HFFc6 (cell line): ENCODE measurements at regions not wholly inside any gene's neighbourhood (a gene's known extent, or its start where the extent isn't known, plus 50 kb on each side); places are given as distances from the start of the nearest gene placed in this dataset.

Experiments
- DNase-seq: peaks from one replicate; pipeline ENCODE4 v3.0.0-alpha.2; 2018
- H3K27ac Mint-ChIP-seq: 2 replicates; pipeline ENCODE4 v1.8.0; 2020; ENCODE audit warnings: mild to moderate bottlenecking, mixed read lengths
- H3K27me3 Mint-ChIP-seq: 2 replicates; pipeline ENCODE4 v1.8.0; 2021; ENCODE audit warnings: mild to moderate bottlenecking, moderate library complexity, mixed read lengths; ENCODE audit not compliant: insufficient read depth
- H3K36me3 Mint-ChIP-seq: 2 replicates; pipeline ENCODE4 v1.8.0; 2021; ENCODE audit warnings: low read depth, mixed read lengths
- H3K4me1 Mint-ChIP-seq: 2 replicates; pipeline ENCODE4 v1.8.0; 2020; ENCODE audit warnings: low read depth, mixed read lengths
- H3K4me3 Mint-ChIP-seq: 2 replicates; pipeline ENCODE4 v1.8.0; 2020; ENCODE audit warnings: mild to moderate bottlenecking, moderate library complexity, mixed read lengths
- H3K9me3 Mint-ChIP-seq: 2 replicates; pipeline ENCODE4 v1.8.0; 2020; ENCODE audit warnings: mild to moderate bottlenecking, mixed read lengths
- CTCF ChIP-seq: fragments of 200-600 bp; sonication (generic); IDR thresholded peaks from 2 replicates; pipeline ENCODE4 v1.5.0; 2021; ENCODE audit warnings: antibody characterized with exemption, mild to moderate bottlenecking

GRCh38 chr16:77585379-77586251 lies 136.7 kb upstream of the NUDT7 start:
- DNase-seq = no peak
- Mint-ChIP-seq H3K4me3 (no peak overlapping the region), H3K9me3 (no peaks in the 10 kb centered on the region), H3K27ac (no peak overlapping the region), H3K27me3 (no peaks in the 10 kb centered on the region; the same call in 1 of the 2 replicates), H3K4me1 (no peaks in the 10 kb centered on the region), H3K36me3 (no peaks in the 10 kb centered on the region)
- TF ChIP-seq CTCF = no peak

- no peak for DNase-seq
- Mint-ChIP-seq H3K27ac (no peak overlapping the region), H3K27me3 (peaks cover 2% of the 10 kb centered on the region; the same call in 1 of the 2 replicates), H3K36me3 (no peaks in the 10 kb centered on the region), H3K4me3 (no peak overlapping the region), H3K4me1 (no peaks in the 10 kb centered on the region), H3K9me3 (0 out of 2 replicates have a peak, but pooled peaks cover under 1% of the 10 kb centered on the region)
- TF ChIP-seq CTCF = no peak
Measured at GRCh38 chr16:77588389-77588788, 133.9 kb upstream of the NUDT7 start.

GRCh38 chr16:77589071-77589765 lies 133.1 kb upstream of the NUDT7 start:
- Mint-ChIP-seq H3K9me3 (0 out of 2 replicates have a peak, but pooled peaks cover 7% of the 10 kb centered on the region), H3K4me1 (no peaks in the 10 kb centered on the region), H3K27me3 (peaks cover 2% of the 10 kb centered on the region; the same call in 1 of the 2 replicates), H3K4me3 (no peak overlapping the region), H3K27ac (no peak overlapping the region), H3K36me3 (no peaks in the 10 kb centered on the region)
- no peak for DNase-seq
- TF ChIP-seq CTCF = no peak

- Mint-ChIP-seq H3K9me3 (0 out of 2 replicates have a peak, but pooled peaks cover 7% of the 10 kb centered on the region), H3K4me1 (no peaks in the 10 kb centered on the region), H3K27me3 (peaks cover 2% of the 10 kb centered on the region; the same call in 1 of the 2 replicates), H3K4me3 (no peak overlapping the region), H3K36me3 (no peaks in the 10 kb centered on the region), H3K27ac (no peak overlapping the region)
- DNase-seq = no peak
- TF ChIP-seq CTCF = no peak
Measured at GRCh38 chr16:77590707-77591106, 131.6 kb upstream of the NUDT7 start.

- no peak for TF ChIP-seq CTCF
- no peak for DNase-seq
- Mint-ChIP-seq H3K4me1 (no peaks in the 10 kb centered on the region), H3K9me3 (0 out of 2 replicates have a peak, but pooled peaks cover 7% of the 10 kb centered on the region), H3K36me3 (no peaks in the 10 kb centered on the region), H3K4me3 (no peak overlapping the region), H3K27me3 (peaks cover 2% of the 10 kb centered on the region; the same call in 1 of the 2 replicates), H3K27ac (no peak overlapping the region)
Measured at GRCh38 chr16:77591347-77591746, 131.0 kb upstream of the NUDT7 start.
